Left ventricle myocardium inferior (tissue), 1 donor: ENCODE measurements at regions not wholly inside any gene's neighbourhood (a gene's known extent, or its start where the extent isn't known, plus 50 kb on each side); places are given as distances from the start of the nearest gene placed in this dataset.

ENCODE experiments used
- DNase-seq: peaks from one replicate; pipeline ENCODE4 v3.0.0-alpha.2; 2020
- H3K27ac ChIP-seq: fragments of 200-600 bp; replicated peaks from 2 replicates; pipeline ENCODE4 v1.8.0; 2021
- H3K27me3 ChIP-seq: fragments of 200-600 bp; 2 replicates; pipeline ENCODE4 v1.8.0; 2021; ENCODE audit warnings: low read depth
- H3K36me3 ChIP-seq: fragments of 200-600 bp; 2 replicates; pipeline ENCODE4 v1.8.0; 2021
- H3K4me1 ChIP-seq: fragments of 200-600 bp; 2 replicates; pipeline ENCODE4 v1.8.0; 2021
- H3K4me3 ChIP-seq: fragments of 200-600 bp; 2 replicates; pipeline ENCODE4 v1.8.0; 2021; ENCODE audit warnings: mild to moderate bottlenecking, moderate library complexity
- H3K9me3 ChIP-seq: fragments of 200-600 bp; replicated peaks from 2 replicates; pipeline ENCODE4 v1.8.0; 2021
- intact Hi-C: fragments of 100-400 bp; cut with micrococcal nuclease; formaldehyde crosslinking; loops from one replicate; pipeline ENCODE4 v1.11.0; 2022
- TF ChIP-seq, protein P1 (sequence below): fragments of 200-600 bp; IDR thresholded peaks from 2 replicates; pipeline ENCODE4 v1.8.0; 2021; ENCODE audit warnings: antibody characterized with exemption, mild to moderate bottlenecking, borderline replicate concordance
- donor health status: DM: no; HTN: yes; CAD: no; lungs with severe emphysema.

DNA sequence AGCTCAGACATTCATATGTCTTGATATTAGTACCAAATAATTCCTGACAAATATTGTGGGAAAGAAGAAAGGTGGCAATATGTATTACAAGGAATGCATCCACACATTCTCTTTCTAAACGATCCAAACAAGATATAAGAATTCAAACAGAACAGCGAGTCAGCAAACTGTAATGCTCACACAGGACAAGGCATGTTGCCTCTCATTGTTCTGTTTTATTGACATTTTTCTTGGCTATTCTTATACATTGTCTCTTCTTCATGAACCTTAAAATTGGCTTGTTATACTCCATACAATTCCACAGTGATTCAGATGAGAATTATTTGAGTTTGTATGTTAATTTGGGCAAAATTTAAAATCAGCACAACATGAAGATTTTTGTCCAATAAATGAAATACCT, 189.1 kb downstream of the HS3ST3B1 start:
- DNase-seq = no peak
- Histone ChIP-seq H3K4me3 (no peak overlapping the region), H3K9me3 (peaks cover 21% of the 10 kb centered on the region), H3K27me3 (no peaks in the 10 kb centered on the region), H3K36me3 (no peaks in the 10 kb centered on the region), H3K27ac (no peak overlapping the region), H3K4me1 (no peaks in the 10 kb centered on the region)
- TF ChIP-seq, protein P1, sequence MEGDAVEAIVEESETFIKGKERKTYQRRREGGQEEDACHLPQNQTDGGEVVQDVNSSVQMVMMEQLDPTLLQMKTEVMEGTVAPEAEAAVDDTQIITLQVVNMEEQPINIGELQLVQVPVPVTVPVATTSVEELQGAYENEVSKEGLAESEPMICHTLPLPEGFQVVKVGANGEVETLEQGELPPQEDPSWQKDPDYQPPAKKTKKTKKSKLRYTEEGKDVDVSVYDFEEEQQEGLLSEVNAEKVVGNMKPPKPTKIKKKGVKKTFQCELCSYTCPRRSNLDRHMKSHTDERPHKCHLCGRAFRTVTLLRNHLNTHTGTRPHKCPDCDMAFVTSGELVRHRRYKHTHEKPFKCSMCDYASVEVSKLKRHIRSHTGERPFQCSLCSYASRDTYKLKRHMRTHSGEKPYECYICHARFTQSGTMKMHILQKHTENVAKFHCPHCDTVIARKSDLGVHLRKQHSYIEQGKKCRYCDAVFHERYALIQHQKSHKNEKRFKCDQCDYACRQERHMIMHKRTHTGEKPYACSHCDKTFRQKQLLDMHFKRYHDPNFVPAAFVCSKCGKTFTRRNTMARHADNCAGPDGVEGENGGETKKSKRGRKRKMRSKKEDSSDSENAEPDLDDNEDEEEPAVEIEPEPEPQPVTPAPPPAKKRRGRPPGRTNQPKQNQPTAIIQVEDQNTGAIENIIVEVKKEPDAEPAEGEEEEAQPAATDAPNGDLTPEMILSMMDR = no peak
- intact Hi-C loops = no loop called here

GRCh38 chr17:14488958-14489550, 188.2 kb downstream of the HS3ST3B1 start:
- no peaks in the 10 kb centered on the region for H3K27me3 ChIP-seq
- intact Hi-C loops = no loop called here
- H3K9me3 ChIP-seq = peaks cover 12% of the 10 kb centered on the region
- no peak overlapping the region for H3K27ac ChIP-seq
- TF ChIP-seq, protein P1 = no peak
- DNase-seq = no peak
- no peak overlapping the region for H3K4me3 ChIP-seq
- H3K36me3 ChIP-seq = no peaks in the 10 kb centered on the region
- H3K4me1 ChIP-seq = no peaks in the 10 kb centered on the region

DNA sequence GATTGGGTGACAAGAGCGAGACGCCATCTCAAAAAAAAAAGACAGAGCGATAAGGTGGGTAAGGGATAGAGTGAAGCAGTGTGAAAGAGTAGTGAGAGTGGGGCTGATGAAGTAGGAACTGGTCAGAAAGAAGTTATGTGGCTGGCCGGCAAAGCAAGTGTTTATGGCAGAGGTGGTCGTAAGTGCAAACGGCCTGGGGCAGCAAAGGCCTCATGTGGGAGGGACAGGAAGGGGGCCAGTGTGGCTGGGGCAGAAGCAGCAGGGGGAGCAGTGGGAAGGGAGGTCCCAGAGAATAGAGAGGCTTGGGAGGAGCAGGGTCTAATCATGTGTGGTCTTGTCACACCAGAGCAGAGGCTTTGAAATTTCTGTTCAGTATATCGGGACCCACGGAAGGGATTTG, 186.2 kb downstream of the HS3ST3B1 start:
- TF ChIP-seq, protein P1 = no peak
- intact Hi-C loops = no loop called here
- peaks cover 5% of the 10 kb centered on the region for H3K9me3 ChIP-seq

GRCh38 chr17:14482715-14483114, 181.8 kb downstream of the HS3ST3B1 start:
- intact Hi-C loops = no loop called here
- H3K27ac ChIP-seq = no peak overlapping the region
- no peak overlapping the region for H3K4me3 ChIP-seq
- peaks cover 4% of the 10 kb centered on the region for H3K27me3 ChIP-seq
- TF ChIP-seq, protein P1 = no peak
- H3K4me1 ChIP-seq = no peaks in the 10 kb centered on the region
- DNase-seq = no peak
- peaks cover 5% of the 10 kb centered on the region for H3K9me3 ChIP-seq
- no peaks in the 10 kb centered on the region for H3K36me3 ChIP-seq

More for the DNA sequence above, 186.2 kb downstream of the HS3ST3B1 start:
- DNase-seq = no peak
- Histone ChIP-seq H3K4me1 (no peaks in the 10 kb centered on the region), H3K36me3 (no peaks in the 10 kb centered on the region), H3K27me3 (no peaks in the 10 kb centered on the region), H3K4me3 (no peak overlapping the region), H3K27ac (no peak overlapping the region)

DNA sequence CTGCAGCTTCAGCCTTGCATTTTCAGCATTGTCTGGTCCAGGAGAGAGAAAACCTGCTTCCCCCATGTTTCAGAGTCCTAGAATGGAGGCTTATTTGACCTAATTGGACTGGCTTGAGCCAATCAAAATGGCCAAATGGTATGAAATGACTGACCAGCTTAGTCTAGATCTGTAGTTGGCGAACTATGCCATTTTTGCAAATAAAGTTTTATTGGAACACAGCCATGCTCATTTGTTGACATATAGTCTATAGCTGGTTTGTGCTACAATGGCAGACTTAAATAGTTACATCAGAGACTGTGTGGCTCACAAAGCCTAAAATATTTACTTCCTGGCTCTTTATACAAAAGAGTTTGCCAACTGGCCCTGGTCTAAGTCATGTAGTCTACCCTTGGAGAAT, 180.8 kb downstream of the HS3ST3B1 start:
- Histone ChIP-seq H3K27me3 (peaks cover 4% of the 10 kb centered on the region), H3K9me3 (peaks cover 5% of the 10 kb centered on the region), H3K4me1 (no peaks in the 10 kb centered on the region), H3K36me3 (no peaks in the 10 kb centered on the region), H3K4me3 (no peak overlapping the region), H3K27ac (no peak overlapping the region)
- TF ChIP-seq, protein P1 = no peak
- DNase-seq = no peak
- intact Hi-C loops = no loop called here
